K562 (cell line): ENCODE measurements at regions not wholly inside any gene's neighbourhood (a gene's known extent, or its start where the extent isn't known, plus 50 kb on each side); places are given as distances from the start of the nearest gene placed in this dataset.

Experiments
- EP400 ChIP-seq: fragments of 450-650 bp; IDR thresholded peaks from 2 replicates; pipeline ENCODE4 v1.6.1; 2017; ENCODE audit warnings: antibody characterized with exemption, mild to moderate bottlenecking, moderate library complexity
- MBD2 ChIP-seq: sonication (generic); IDR thresholded peaks from 2 replicates; pipeline ENCODE4 v1.6.1; 2016; ENCODE audit warnings: low read depth, borderline replicate concordance
- ZNF318 ChIP-seq, 2 experiments: fragments of 450-650 bp; IDR thresholded peaks; 2 replicates each; pipeline ENCODE4 v1.6.1; 2016; ENCODE audit warnings: mild to moderate bottlenecking in 2 of 2, borderline replicate concordance in 1 of 2, low read depth in 1 of 2, moderate library complexity in 1 of 2
- TF ChIP-seq, protein P1 (sequence below), 2 experiments: fragments of 150-350 bp in 1 of 2; IDR thresholded peaks; 2 replicates each; pipeline ENCODE4 v1.6.1; 2012 to 2016; ENCODE audit warnings: low read depth in 2 of 2, low read length in 2 of 2, mild to moderate bottlenecking in 1 of 2, moderate library complexity in 1 of 2

- TF ChIP-seq ZNF318 (IDR thresholded peaks at IDR 0.05; ENCODE audit: borderline replicate concordance in 1 of 2, low read depth in 1 of 2) (no peak), MBD2 (no peak), EP400 (no peak)
- TF ChIP-seq, protein P1, sequence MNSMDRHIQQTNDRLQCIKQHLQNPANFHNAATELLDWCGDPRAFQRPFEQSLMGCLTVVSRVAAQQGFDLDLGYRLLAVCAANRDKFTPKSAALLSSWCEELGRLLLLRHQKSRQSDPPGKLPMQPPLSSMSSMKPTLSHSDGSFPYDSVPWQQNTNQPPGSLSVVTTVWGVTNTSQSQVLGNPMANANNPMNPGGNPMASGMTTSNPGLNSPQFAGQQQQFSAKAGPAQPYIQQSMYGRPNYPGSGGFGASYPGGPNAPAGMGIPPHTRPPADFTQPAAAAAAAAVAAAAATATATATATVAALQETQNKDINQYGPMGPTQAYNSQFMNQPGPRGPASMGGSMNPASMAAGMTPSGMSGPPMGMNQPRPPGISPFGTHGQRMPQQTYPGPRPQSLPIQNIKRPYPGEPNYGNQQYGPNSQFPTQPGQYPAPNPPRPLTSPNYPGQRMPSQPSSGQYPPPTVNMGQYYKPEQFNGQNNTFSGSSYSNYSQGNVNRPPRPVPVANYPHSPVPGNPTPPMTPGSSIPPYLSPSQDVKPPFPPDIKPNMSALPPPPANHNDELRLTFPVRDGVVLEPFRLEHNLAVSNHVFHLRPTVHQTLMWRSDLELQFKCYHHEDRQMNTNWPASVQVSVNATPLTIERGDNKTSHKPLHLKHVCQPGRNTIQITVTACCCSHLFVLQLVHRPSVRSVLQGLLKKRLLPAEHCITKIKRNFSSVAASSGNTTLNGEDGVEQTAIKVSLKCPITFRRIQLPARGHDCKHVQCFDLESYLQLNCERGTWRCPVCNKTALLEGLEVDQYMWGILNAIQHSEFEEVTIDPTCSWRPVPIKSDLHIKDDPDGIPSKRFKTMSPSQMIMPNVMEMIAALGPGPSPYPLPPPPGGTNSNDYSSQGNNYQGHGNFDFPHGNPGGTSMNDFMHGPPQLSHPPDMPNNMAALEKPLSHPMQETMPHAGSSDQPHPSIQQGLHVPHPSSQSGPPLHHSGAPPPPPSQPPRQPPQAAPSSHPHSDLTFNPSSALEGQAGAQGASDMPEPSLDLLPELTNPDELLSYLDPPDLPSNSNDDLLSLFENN (IDR thresholded peaks at IDR 0.05; ENCODE audit: low read depth in 2 of 2, low read length in 2 of 2) = no peak
Observed at GRCh38 chr3:44100298-44100695, 141.4 kb upstream of the TOPAZ1 start (continued).
